H1 (cell line): ENCODE measurements at regions not wholly inside any gene's neighbourhood (a gene's known extent, or its start where the extent isn't known, plus 50 kb on each side); places are given as distances from the start of the nearest gene placed in this dataset.

Source experiments
- CTCF ChIA-PET: fragments of 300-600 bp; sonication (Branson Sonifier 250); formaldehyde crosslinking; loops from one replicate; lab custom pipeline; 2021; ENCODE audit not compliant: partially characterized antibody; lab: Charles Lee
- POLR2A ChIA-PET: fragments of 300-600 bp; sonication (Branson Sonifier 250); formaldehyde crosslinking; loops from one replicate; lab custom pipeline; 2021; ENCODE audit warnings: inconsistent platforms; ENCODE audit not compliant: partially characterized antibody; lab: Charles Lee
- DNase-seq, 2 experiments: peaks; one replicate each; pipeline versions ENCODE4 v3.0.0 to v3.0.0-alpha.2; 2010 to 2022; ENCODE audit warnings: low spot score in 2 of 2, low read depth in 1 of 2, mixed read lengths in 1 of 2
- FAIRE-seq: peaks from 2 replicates; lab custom pipeline; 2011; peaks lifted over from hg19 to GRCh38; lab: Jason Lieb, UNC
- H2AFZ ChIP-seq: 2 replicates; pipeline ENCODE4 v1.8.1; 2012; ENCODE audit warnings: low read length, inconsistent platforms
- H2AK5ac ChIP-seq: 2 replicates; pipeline ENCODE4 v1.6.1; 2013; ENCODE audit warnings: low read depth, low read length
- H2BK120ac ChIP-seq: replicated peaks from 2 replicates; pipeline ENCODE3; 2013; ENCODE audit warnings: low read depth, low read length, inconsistent platforms
- H2BK12ac ChIP-seq: 2 replicates; pipeline ENCODE4 v1.6.1; 2013; ENCODE audit warnings: low read depth, low read length
- H2BK15ac ChIP-seq: 2 replicates; pipeline ENCODE4 v1.6.1; 2013; ENCODE audit warnings: low read length
- H2BK20ac ChIP-seq: 2 replicates; pipeline ENCODE4 v1.6.1; 2013; ENCODE audit warnings: low read length
- H2BK5ac ChIP-seq: 2 replicates; pipeline ENCODE4 v1.6.1; 2013; ENCODE audit warnings: low read depth, low read length
- H3K14ac ChIP-seq: 2 replicates; pipeline ENCODE4 v1.6.1; 2013; ENCODE audit warnings: inconsistent platforms; ENCODE audit not compliant: insufficient read length
- H3K18ac ChIP-seq: 2 replicates; pipeline ENCODE4 v1.6.1; 2013; ENCODE audit warnings: low read length; ENCODE audit errors: extremely low read depth
- H3K23ac ChIP-seq: 2 replicates; pipeline ENCODE4 v1.6.1; 2013; ENCODE audit warnings: inconsistent platforms; ENCODE audit not compliant: insufficient read length
- H3K23me2 ChIP-seq: 2 replicates; pipeline ENCODE4 v1.6.1; 2013; ENCODE audit warnings: low read depth, low read length
- H3K27ac ChIP-seq: 2 replicates; pipeline ENCODE4 v1.6.1; 2011; ENCODE audit warnings: low read depth, low read length, inconsistent platforms
- H3K27me3 ChIP-seq, 4 experiments: replicated peaks in 1 of 4; 1 replicate in 1 of 4; 2 replicates in 3 of 4; pipeline versions ENCODE4 v1.6.1 to v1.8.1; 2011 to 2013; ENCODE audit warnings: low read length in 3 of 4, mild to moderate bottlenecking in 3 of 4, inconsistent platforms in 2 of 4, mixed read lengths in 2 of 4, moderate library complexity in 1 of 4; ENCODE audit not compliant: control insufficient read depth in 3 of 4, insufficient read depth in 3 of 4; ENCODE audit errors: extremely low read depth in 1 of 4
- H3K36me3 ChIP-seq, 4 experiments: 2 replicates each; pipeline versions ENCODE4 v1.6.1 to v1.8.1; 2011 to 2013; ENCODE audit warnings: mild to moderate bottlenecking in 4 of 4, low read length in 3 of 4, moderate library complexity in 2 of 4, control low read depth in 1 of 4, inconsistent platforms in 1 of 4; ENCODE audit not compliant: insufficient read depth in 4 of 4, control insufficient read depth in 2 of 4
- H3K4ac ChIP-seq: replicated peaks from 2 replicates; pipeline ENCODE3; 2013; ENCODE audit warnings: low read length, low read depth, mixed read lengths, inconsistent platforms; ENCODE audit not compliant: insufficient read length
- H3K4me1 ChIP-seq, 4 experiments: replicated peaks in 1 of 4; 1 replicate in 1 of 4; 2 replicates in 3 of 4; pipeline versions ENCODE4 v1.6.1 to v1.8.1; 2011 to 2013; ENCODE audit warnings: low read length in 3 of 4, inconsistent platforms in 2 of 4, mixed read lengths in 1 of 4; ENCODE audit not compliant: insufficient read depth in 4 of 4, control insufficient read depth in 3 of 4
- H3K4me2 ChIP-seq, 2 experiments: 2 replicates each; pipeline versions ENCODE4 v1.6.1 to v1.8.1; 2011 to 2013; ENCODE audit warnings: low read depth in 2 of 2, low read length in 2 of 2, control low read depth in 1 of 2, inconsistent platforms in 1 of 2, mild to moderate bottlenecking in 1 of 2; ENCODE audit not compliant: insufficient read depth in 1 of 2
- H3K4me3 ChIP-seq, 4 experiments: fragments of 200-600, 300-600 bp in 1 of 4; sonication (generic), shearing (Covaris generic), sonication (Bioruptor Twin) in 1 of 4; 2 replicates each; pipeline versions ENCODE4 v1.5.1 to v1.8.1; 2011 to 2016; ENCODE audit warnings: low read length in 4 of 4, low read depth in 3 of 4, control low read depth in 2 of 4, inconsistent platforms in 2 of 4, mild to moderate bottlenecking in 2 of 4, mixed read lengths in 1 of 4, moderate library complexity in 1 of 4; ENCODE audit not compliant: insufficient read depth in 2 of 4; ENCODE audit errors: extremely low read depth in 1 of 4
- H3K56ac ChIP-seq: replicated peaks from 2 replicates; pipeline ENCODE3; 2013; ENCODE audit warnings: low read depth, mild to moderate bottlenecking, mixed read lengths, low read length, inconsistent platforms; ENCODE audit not compliant: insufficient read length
- H3K79me1 ChIP-seq: 2 replicates; pipeline ENCODE4 v1.6.1; 2013; ENCODE audit warnings: low read depth, low read length, control low read depth
- H3K79me2 ChIP-seq, 2 experiments: 2 replicates each; pipeline versions ENCODE4 v1.6.1 to v1.8.1; 2012 to 2013; ENCODE audit warnings: low read length in 2 of 2, mild to moderate bottlenecking in 2 of 2, inconsistent platforms in 1 of 2; ENCODE audit not compliant: insufficient read depth in 2 of 2, control insufficient read depth in 1 of 2
- H3K9ac ChIP-seq, 4 experiments: replicated peaks in 1 of 4; 1 replicate in 1 of 4; 2 replicates in 3 of 4; pipeline versions ENCODE4 v1.6.1 to v1.8.1; 2011 to 2013; ENCODE audit warnings: low read depth in 3 of 4, low read length in 3 of 4, control low read depth in 2 of 4, mild to moderate bottlenecking in 2 of 4, moderate library complexity in 2 of 4, inconsistent platforms in 1 of 4; ENCODE audit errors: extremely low read depth in 1 of 4
- H3K9me3 ChIP-seq, 2 experiments: 2 replicates each; pipeline versions ENCODE4 v1.6.1 to v1.8.1; 2012 to 2013; ENCODE audit warnings: mild to moderate bottlenecking in 2 of 2, moderate library complexity in 2 of 2, control low read depth in 1 of 2, inconsistent platforms in 1 of 2, low read depth in 1 of 2, low read length in 1 of 2, mixed read lengths in 1 of 2; ENCODE audit not compliant: insufficient read depth in 2 of 2
- H4K20me1 ChIP-seq, 2 experiments: replicated peaks in 1 of 2; 2 replicates each; pipeline versions ENCODE3 to v1.8.1; 2011 to 2013; ENCODE audit warnings: inconsistent platforms in 2 of 2, low read length in 2 of 2, mild to moderate bottlenecking in 1 of 2; ENCODE audit not compliant: insufficient read depth in 2 of 2, control insufficient read depth in 1 of 2
- H4K5ac ChIP-seq: 2 replicates; pipeline ENCODE4 v1.6.1; 2013; ENCODE audit warnings: low read length, low read depth, mixed read lengths, inconsistent platforms; ENCODE audit not compliant: insufficient read length
- H4K8ac ChIP-seq: 2 replicates; pipeline ENCODE4 v1.8.0; 2013; ENCODE audit warnings: mild to moderate bottlenecking, moderate library complexity, low read length, inconsistent platforms; ENCODE audit not compliant: insufficient read depth; ENCODE audit errors: extremely low read depth
- H4K91ac ChIP-seq: replicated peaks from 2 replicates; pipeline ENCODE3; 2013; ENCODE audit warnings: low read length, mixed read lengths, inconsistent platforms; ENCODE audit not compliant: insufficient read length
- BCL11A ChIP-seq, 2 experiments: IDR thresholded peaks; one replicate each; pipeline ENCODE4 v1.6.1; 2011; ENCODE audit warnings: low read depth in 2 of 2, low read length in 2 of 2, mild to moderate bottlenecking in 2 of 2
- CTBP2 ChIP-seq: IDR thresholded peaks from 2 replicates; pipeline ENCODE4 v1.7.0; 2011; ENCODE audit warnings: borderline replicate concordance, mild to moderate bottlenecking, moderate library complexity, mixed read lengths, low read length; ENCODE audit not compliant: insufficient read depth, insufficient read length
- EP300 ChIP-seq, 2 experiments: IDR thresholded peaks; 1 replicate in 1 of 2; 2 replicates in 1 of 2; pipeline ENCODE4 v1.6.1; 2011 to 2012; ENCODE audit warnings: low read depth in 2 of 2, low read length in 2 of 2, mild to moderate bottlenecking in 2 of 2, borderline replicate concordance in 1 of 2, inconsistent platforms in 1 of 2, moderate library complexity in 1 of 2
- RFX5 ChIP-seq: IDR thresholded peaks from 2 replicates; pipeline ENCODE4 v1.6.1; 2011; ENCODE audit warnings: low read depth, low read length, improper control_type of control experiment, borderline replicate concordance
- SIX5 ChIP-seq: IDR thresholded peaks from 2 replicates; pipeline ENCODE4 v1.6.1; 2011; ENCODE audit warnings: mild to moderate bottlenecking, low read depth, low read length
- SP4 ChIP-seq: IDR thresholded peaks from 2 replicates; pipeline ENCODE4 v1.6.1; 2012; ENCODE audit warnings: low read length, inconsistent platforms
- SUZ12 ChIP-seq: fragments of 200-600 bp; sonication (generic); IDR thresholded peaks from 2 replicates; pipeline ENCODE4 v1.6.1; 2012; ENCODE audit warnings: mild to moderate bottlenecking, inconsistent platforms, low read length, moderate library complexity, mixed read lengths
- TEAD4 ChIP-seq: IDR thresholded peaks from 2 replicates; pipeline ENCODE4 v1.6.1; 2012; ENCODE audit warnings: low read depth, low read length, inconsistent platforms, mixed read lengths
- WGBS, 2 experiments: shearing (Covaris generic) in 1 of 2; methylation state at CpG; one replicate each; pipeline versions ENCODE4 v1.1.6 to v1.1.7; 2013 to 2015; ENCODE audit warnings: low lambda C conversion rate in 2 of 2, mixed read lengths in 2 of 2, inconsistent platforms in 1 of 2, low coverage in 1 of 2, missing lambda C conversion rate in 1 of 2; ENCODE audit not compliant: insufficient replicate concordance in 2 of 2, insufficient coverage in 1 of 2, insufficient read length in 1 of 2; ENCODE audit errors: extremely low coverage in 1 of 2, missing lambda C conversion rate in 1 of 2; 5-methylcytosine and 5-hydroxymethylcytosine counted together

DNA sequence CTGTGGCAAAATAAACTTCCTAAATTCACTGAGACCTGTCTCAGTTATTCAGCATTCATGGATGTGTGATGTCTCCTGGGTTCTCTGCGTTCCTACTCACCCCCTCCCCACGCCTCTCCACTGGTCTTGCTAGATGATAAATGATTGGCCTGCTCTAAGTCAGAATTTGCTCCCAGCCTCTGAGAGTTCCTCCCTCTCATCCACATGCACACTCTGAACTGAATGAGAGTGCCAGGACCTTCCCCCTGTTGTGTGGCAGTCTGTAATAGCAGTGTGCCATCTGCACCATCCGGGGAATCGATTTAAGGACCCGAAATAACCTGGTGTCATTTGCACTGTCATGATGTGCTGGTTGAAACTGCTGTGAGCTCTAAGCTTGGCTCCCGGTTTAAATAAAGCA lies 135.8 kb upstream of the AFDN start:
- Histone ChIP-seq H3K4me2 (no peak overlapping the region), H3K4ac (peak overlapping the region; percentile 22), H2BK15ac (peak overlapping the region; percentile 36; the same call in 1 of the 2 replicates), H2BK12ac (0 out of 2 replicates have a peak overlapping the region, but pooled peaks have one; percentile 10), H4K20me1 (peaks cover 0 to under 1% of the 10 kb centered on the region in 2 experiments), H3K4me1 (peaks cover 0 to 11% (median 3%) of the 10 kb centered on the region in 4 experiments; a peak in 5 of 7 replicates), H3K56ac (no peak overlapping the region), H3K18ac (no peak overlapping the region), H4K5ac (no peak overlapping the region), H4K91ac (peak overlapping the region; percentile 77), H2BK20ac (no peak overlapping the region), H3K79me1 (no peaks in the 10 kb centered on the region), H3K23ac (no peak overlapping the region), H2BK120ac (no peak overlapping the region), H2BK5ac (no peak overlapping the region), H4K8ac (no peak overlapping the region), H2AFZ (no peak overlapping the region), H3K27ac (no peak overlapping the region), H2AK5ac (no peak overlapping the region), H3K36me3 (no peaks in the 10 kb centered on the region), H3K9me3 (no peaks in the 10 kb centered on the region), H3K27me3 (no peaks in the 10 kb centered on the region; a peak in 2 of 7 replicates), H3K79me2 (no peaks in the 10 kb centered on the region), H3K23me2 (peaks cover 5% of the 10 kb centered on the region; the same call in 1 of the 2 replicates), H3K14ac (no peak overlapping the region), H3K9ac (no peak overlapping the region), H3K4me3 (no peak overlapping the region)
- ChIA-PET POLR2A (no interaction called here), CTCF (interaction anchor here (0.9 to 2.6 kb wide), 2 partner anchors 8 to 25 kb away, joined by 3 to 7 read pairs; no protein-coding TSS in a partner anchor)
- no peak for TF ChIP-seq SP4
- no peak for TF ChIP-seq EP300 (IDR thresholded peaks at IDR 0.05; ENCODE audit: borderline replicate concordance in 1 of 2, low read depth in 2 of 2, low read length in 2 of 2)
- TF ChIP-seq RFX5 = no peak
- TF ChIP-seq SUZ12 = no peak
- TF ChIP-seq SIX5 = no peak
- no peak for TF ChIP-seq BCL11A (IDR thresholded peaks at IDR 0.05; ENCODE audit: low read depth in 2 of 2, low read length in 2 of 2)
- TF ChIP-seq CTBP2 = no peak
- no peak for TF ChIP-seq TEAD4
- DNase-seq (no peak), FAIRE-seq (no peak)
- WGBS, 2 experiments = 88% methylated on average over 6 of the region's 6 CpGs; no CpG with 5 or more reads in 1 of the 2 experiments
